GM12864 (cell line): ENCODE measurements at regions not wholly inside any gene's neighbourhood (a gene's known extent, or its start where the extent isn't known, plus 50 kb on each side); places are given as distances from the start of the nearest gene placed in this dataset.

Source experiments
- DNase-seq: peaks from one replicate; pipeline ENCODE4 v3.0.0-alpha.2; 2011; ENCODE audit warnings: low read depth
- H3K4me3 ChIP-seq: 2 replicates; pipeline ENCODE4 v1.5.1; 2011; ENCODE audit warnings: mild to moderate bottlenecking, low read depth, low read length, control low read depth
- TF ChIP-seq, protein P1 (sequence below): IDR thresholded peaks from 2 replicates; pipeline ENCODE4 v1.5.1; 2011; ENCODE audit warnings: low read depth, mild to moderate bottlenecking, moderate library complexity, low read length, control low read depth, inconsistent platforms; ENCODE audit errors: missing control alignments

DNA sequence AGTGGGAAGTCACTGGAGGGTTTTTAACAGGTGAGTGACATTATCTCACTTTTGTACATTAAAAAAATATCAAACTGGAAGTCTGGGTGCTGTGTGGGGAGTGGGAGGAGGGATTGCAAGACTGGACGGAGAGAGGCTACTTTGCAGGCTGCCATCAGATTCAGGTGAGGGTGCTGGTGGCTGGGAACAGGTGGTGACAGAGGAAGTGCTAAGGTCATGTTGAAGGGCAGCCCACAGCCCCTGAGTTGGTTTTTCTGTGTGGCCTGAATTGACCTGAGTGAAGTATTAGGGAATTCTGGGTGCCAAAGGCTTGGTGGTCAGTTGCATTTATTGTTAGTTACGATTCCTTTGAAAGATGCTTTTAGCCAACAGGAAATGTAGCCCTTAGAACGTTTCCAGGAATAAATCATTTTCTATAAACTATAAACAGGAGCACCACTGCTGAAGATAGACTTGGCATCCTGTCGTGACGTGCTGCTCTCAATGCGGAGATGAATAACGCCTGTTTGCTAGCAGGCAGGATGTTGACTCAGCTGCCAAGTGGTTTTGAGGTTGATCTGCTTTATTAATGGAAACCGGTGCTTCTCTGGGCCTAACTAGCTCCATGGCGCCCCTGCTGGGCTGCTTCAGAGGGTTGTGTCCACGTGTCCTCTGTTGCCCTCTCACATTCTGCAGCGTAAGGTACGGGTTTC lies 707.5 kb upstream of the TMEM132C start:
- TF ChIP-seq, protein P1, sequence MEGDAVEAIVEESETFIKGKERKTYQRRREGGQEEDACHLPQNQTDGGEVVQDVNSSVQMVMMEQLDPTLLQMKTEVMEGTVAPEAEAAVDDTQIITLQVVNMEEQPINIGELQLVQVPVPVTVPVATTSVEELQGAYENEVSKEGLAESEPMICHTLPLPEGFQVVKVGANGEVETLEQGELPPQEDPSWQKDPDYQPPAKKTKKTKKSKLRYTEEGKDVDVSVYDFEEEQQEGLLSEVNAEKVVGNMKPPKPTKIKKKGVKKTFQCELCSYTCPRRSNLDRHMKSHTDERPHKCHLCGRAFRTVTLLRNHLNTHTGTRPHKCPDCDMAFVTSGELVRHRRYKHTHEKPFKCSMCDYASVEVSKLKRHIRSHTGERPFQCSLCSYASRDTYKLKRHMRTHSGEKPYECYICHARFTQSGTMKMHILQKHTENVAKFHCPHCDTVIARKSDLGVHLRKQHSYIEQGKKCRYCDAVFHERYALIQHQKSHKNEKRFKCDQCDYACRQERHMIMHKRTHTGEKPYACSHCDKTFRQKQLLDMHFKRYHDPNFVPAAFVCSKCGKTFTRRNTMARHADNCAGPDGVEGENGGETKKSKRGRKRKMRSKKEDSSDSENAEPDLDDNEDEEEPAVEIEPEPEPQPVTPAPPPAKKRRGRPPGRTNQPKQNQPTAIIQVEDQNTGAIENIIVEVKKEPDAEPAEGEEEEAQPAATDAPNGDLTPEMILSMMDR, result no peak
- H3K4me3 ChIP-seq, result no peak overlapping the region
- DNase-seq, result no peak

DNA sequence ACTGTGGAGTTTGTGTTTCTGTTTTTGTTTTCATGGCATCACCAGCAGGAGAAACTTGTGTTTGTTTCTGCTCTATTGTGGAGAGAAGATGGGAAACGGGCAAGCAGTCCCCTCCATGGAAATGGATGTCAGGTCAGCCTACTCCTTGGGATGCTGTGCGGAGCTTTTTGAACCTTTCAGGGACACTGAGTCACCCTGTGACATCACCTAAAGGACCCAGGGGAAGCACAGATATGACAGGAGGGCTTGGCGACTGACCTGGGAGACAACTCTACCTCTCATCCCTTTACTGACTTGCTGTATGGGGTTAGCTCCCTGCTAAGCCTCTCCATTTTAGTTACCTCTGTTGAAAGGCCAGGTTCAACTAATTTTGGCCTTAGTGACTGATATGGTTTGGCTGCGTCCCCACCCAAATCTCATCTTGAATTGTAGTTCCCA lies 706.9 kb upstream of the TMEM132C start:
- no peak overlapping the region for H3K4me3 ChIP-seq
- DNase-seq, result no peak
- TF ChIP-seq, protein P1, result no peak

DNA sequence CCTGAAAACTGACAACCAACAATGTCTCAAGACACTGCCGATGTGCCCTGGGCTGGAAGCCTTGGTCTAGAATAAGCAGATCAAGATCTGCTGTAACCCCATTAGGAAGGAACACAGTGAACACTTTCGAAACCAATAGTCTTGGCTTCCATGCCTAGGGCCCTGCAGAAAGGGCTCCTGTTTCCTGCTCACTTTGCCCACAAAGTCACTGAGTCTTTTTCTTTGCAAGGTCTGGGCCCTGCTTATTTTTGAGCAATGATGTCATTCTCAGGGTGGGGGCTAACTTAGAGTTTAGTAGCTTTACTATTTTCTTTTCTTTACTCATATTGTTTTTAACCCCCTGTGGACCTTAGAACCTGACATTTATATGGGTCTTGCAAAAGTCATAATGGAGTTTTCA lies 704.2 kb upstream of the TMEM132C start:
- no peak overlapping the region for H3K4me3 ChIP-seq
- DNase-seq, result no peak
- TF ChIP-seq, protein P1, result no peak

DNA sequence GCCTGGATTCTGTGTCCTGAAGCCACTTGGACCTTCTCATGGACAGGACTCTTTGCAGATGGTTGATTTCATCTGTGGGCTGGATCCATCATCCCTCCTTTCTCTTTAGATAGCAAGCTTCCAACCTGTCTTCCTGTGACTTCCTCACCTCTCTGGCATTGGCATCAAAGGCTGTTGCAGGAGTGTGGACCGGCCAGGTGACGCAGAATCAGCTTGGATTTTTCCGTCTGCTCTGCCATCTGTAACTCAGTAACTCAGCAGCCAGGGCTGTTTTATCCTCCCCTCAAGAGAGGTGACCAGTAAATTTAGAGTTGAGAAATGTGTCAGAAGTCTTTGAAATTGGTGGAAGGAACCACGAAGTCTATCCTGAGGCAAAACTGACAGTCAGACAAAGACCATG lies 701.7 kb upstream of the TMEM132C start:
- H3K4me3 ChIP-seq, result no peak overlapping the region
- no peak for DNase-seq
- TF ChIP-seq, protein P1, result no peak

DNA sequence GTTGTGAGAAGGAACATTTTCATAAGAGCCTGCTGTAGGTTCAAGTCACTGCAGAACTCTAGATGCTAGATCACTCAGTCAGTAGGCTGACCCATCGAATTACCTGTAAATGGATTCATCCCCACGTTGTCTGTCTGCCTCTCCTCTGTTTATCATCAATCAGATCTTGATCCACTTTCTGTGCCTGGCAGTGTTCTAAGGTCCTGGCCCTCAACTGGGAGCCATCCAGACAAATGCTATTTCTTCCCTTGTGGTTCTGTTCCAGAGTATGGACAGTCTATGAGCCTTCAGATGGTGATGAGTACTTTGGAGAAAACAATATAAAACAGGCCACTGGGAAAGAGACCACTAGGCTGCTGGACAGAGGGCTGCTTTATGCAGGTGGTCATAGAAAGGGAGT lies 699.4 kb upstream of the TMEM132C start:
- TF ChIP-seq, protein P1, result no peak
- no peak for DNase-seq
- no peak overlapping the region for H3K4me3 ChIP-seq

DNA sequence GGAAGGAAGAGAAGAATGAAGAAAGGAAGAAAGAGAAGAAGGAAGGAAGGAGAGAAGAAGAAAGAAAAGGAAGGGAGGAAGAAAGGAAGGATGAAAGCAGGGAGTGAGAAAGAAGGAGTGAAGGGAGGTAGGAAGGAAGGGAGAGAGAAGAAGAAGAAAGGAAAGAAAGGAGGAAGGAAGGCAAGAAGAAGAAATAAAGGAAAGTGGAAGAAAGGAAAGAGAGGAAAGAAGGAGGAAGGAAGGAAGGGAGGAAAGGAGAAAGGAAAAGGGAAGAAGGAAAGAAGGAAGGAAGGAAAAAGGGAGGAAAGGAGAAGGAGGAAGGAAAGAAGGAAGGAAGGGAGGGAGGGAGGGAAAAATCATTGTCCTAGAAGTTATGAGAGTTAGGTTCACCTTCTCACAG lies 696.6 kb upstream of the TMEM132C start:
- TF ChIP-seq, protein P1, result no peak
- H3K4me3 ChIP-seq, result no peak overlapping the region
- DNase-seq, result no peak

DNA sequence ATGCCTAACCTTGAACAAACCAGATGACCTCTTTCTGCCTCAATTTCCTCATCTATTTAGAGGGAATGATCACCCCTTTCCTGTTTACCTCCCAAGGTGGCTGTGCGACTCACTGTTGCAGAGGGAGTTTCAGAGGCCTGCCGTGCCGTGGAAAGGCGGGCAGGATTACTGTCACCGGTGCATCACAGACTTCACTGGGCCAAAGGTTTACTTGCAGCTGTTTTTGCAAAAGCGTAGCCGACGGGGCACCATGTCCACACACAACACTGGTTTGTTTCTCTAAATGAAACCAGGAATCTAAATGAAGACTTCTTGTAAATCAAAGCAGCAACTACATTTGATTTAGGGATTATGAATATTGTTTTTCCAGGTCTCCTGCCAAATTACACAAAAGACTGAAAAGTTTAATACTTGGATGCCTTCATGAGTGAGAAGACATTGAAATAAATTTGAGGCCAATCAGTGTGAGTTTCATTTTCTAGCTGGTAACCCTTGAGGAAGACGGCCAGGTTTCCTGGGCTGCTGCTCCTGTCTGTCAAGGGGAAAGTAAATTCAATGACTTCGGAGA lies 696.1 kb upstream of the TMEM132C start:
- DNase-seq, result no peak
- no peak overlapping the region for H3K4me3 ChIP-seq

More for the DNA sequence above, 696.1 kb upstream of the TMEM132C start:
- TF ChIP-seq, protein P1, result no peak
